RWPE1 (cell line): ENCODE measurements at regions not wholly inside any gene's neighbourhood (a gene's known extent, or its start where the extent isn't known, plus 50 kb on each side); places are given as distances from the start of the nearest gene placed in this dataset.

Experiments used
- CTCF ChIA-PET: fragments of 350-600 bp; sonication (Branson Sonifier 250); formaldehyde crosslinking; extraction: SDS; loops from one replicate; lab custom pipeline; 2021; lab: Yijun Ruan, JAX
- POLR2A ChIA-PET: fragments of 400-600 bp; formaldehyde crosslinking; extraction: SDS; loops from one replicate; lab custom pipeline; 2020; ENCODE audit warnings: antibody characterized with exemption; ENCODE audit not compliant: low non-redundant PET; lab: Yijun Ruan, JAX
- DNase-seq: peaks from one replicate; pipeline ENCODE4 v3.0.0; 2012; ENCODE audit warnings: low spot score
- H3K27ac ChIP-seq: fragments of 450-650 bp; 2 replicates; pipeline ENCODE4 v1.5.1; 2017
- CTCF ChIP-seq: fragments of 450-650 bp; conservative IDR thresholded peaks from 2 replicates; pipeline ENCODE4 v1.5.1; 2017; ENCODE audit warnings: low read depth, mild to moderate bottlenecking

DNA sequence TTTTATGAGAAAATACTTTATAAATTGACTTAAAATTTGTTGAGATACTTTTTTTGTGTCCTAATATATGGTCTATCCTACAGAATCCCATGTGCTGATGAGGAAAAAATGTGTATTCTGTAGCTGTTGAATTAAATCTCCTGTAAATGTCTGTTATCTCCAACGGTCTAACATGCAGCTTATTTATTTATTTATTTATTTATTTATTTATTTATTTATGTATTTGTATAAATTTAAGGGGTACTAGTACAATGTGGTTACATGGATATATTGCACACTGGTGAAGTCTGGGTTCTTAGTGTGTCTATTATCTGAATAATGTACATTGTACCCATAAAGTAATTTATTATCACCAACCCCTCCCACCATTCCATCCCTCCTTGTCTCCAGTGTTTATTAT lies 315.5 kb downstream of the TENT5A start:
- H3K27ac ChIP-seq = no peak overlapping the region
- ChIA-PET POLR2A (no interaction called here), CTCF (no interaction called here)
- TF ChIP-seq CTCF = no peak
- DNase-seq = no peak

DNA sequence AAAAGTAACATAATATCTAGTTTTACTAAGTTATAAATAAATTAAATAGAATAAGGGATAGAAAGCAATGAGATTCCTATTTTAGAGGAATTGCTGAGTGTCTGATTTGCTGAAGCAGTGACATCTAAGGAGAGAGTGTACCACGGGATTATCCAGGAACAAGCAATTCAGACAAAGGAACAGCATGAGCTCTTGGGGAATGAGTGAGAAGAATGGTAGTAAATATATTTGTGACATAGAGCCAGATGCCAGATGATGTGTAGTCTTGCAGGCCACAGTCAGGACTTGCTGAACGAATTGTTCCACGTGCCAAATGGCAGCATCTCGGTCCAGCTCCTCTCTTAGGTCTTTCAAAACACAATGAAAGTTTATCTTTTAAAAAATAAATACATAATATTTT lies 339.2 kb downstream of the TENT5A start:
- DNase-seq = no peak
- ChIA-PET POLR2A (no interaction called here), CTCF (no interaction called here)
- no peak overlapping the region for H3K27ac ChIP-seq
- no peak for TF ChIP-seq CTCF

- POLR2A ChIA-PET = no interaction called here
- CTCF ChIA-PET = no interaction called here
- H3K27ac ChIP-seq = no peak overlapping the region
- no peak for TF ChIP-seq CTCF
- no peak for DNase-seq
These were observed 350.4 kb downstream of the TENT5A start for GRCh38 chr6:81401970-81402690.

DNA sequence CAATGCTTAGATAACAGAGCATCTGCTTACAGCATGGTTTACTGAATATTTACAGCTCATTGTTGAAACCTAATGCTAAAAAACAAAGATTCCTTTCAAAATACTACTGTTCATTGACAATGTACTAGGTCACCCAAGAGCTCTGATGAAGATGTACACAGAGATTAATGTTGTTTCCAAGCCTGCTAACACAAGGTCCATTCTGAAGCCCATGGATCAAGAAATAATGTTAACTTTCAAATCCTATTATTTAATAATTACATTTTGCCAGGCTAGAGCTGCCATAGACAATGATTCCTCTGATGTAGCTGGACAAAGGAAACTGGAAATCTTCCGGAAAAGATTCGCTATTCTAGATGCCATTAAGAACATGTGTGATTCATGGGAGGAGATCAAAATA lies 355.6 kb downstream of the TENT5A start:
- ChIA-PET POLR2A (no interaction called here), CTCF (no interaction called here)
- TF ChIP-seq CTCF = no peak
- H3K27ac ChIP-seq = no peak overlapping the region
- DNase-seq = no peak

DNA sequence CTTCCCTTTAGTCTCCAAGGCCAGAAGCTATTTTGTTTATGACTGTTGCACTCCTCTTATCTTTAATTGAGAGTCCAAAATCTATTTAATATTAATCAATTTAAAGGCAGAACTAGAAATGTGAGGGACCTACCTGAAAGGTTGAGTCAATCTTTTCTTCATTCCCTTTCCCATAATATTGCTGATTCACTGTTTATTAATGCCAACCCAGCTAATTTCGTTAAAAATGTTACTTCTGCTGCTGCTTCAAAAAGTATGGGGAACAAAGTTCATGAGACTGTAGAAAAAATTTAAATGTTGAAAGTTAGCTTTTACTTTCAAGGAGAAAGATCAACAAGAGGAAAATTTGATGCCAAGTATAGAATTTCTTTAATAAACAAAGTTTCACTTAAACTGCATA lies 365.3 kb downstream of the TENT5A start:
- no peak for DNase-seq
- CTCF ChIA-PET = no interaction called here
- no peak for TF ChIP-seq CTCF
- POLR2A ChIA-PET = no interaction called here
- no peak overlapping the region for H3K27ac ChIP-seq

- ChIA-PET CTCF (no interaction called here), POLR2A (no interaction called here)
- DNase-seq = no peak
- no peak overlapping the region for H3K27ac ChIP-seq
- TF ChIP-seq CTCF = no peak
These were observed 367.6 kb downstream of the TENT5A start for GRCh38 chr6:81384921-81385320.

GRCh38 chr6:81383472-81383871 lies 369.0 kb downstream of the TENT5A start:
- H3K27ac ChIP-seq = no peak overlapping the region
- DNase-seq = no peak
- CTCF ChIA-PET = no interaction called here
- TF ChIP-seq CTCF = no peak
- POLR2A ChIA-PET = no interaction called here
